GM10248 (cell line): ENCODE measurements at regions not wholly inside any gene's neighbourhood (a gene's known extent, or its start where the extent isn't known, plus 50 kb on each side); places are given as distances from the start of the nearest gene placed in this dataset.

Experiments used
- CTCF ChIA-PET: fragments of 300-600 bp; sonication (Branson Sonifier 250); formaldehyde crosslinking; extraction: SDS; loops from one replicate; lab custom pipeline; 2021; ENCODE audit warnings: antibody characterized with exemption; lab: Yijun Ruan, JAX
- POLR2A ChIA-PET: fragments of 350-650 bp; sonication (Branson Sonifier 250); formaldehyde crosslinking; extraction: SDS; loops from one replicate; lab custom pipeline; 2020; ENCODE audit warnings: antibody characterized with exemption; lab: Yijun Ruan, JAX
- DNase-seq: peaks from one replicate; pipeline ENCODE4 v3.0.0; 2012; ENCODE audit errors: extremely low spot score
- TF ChIP-seq, protein P1 (sequence below): IDR thresholded peaks from 2 replicates; pipeline ENCODE4 v1.5.1; 2012; ENCODE audit warnings: mild to moderate bottlenecking, low read depth; ENCODE audit errors: extremely low read depth, missing control alignments, control extremely low read depth

DNA sequence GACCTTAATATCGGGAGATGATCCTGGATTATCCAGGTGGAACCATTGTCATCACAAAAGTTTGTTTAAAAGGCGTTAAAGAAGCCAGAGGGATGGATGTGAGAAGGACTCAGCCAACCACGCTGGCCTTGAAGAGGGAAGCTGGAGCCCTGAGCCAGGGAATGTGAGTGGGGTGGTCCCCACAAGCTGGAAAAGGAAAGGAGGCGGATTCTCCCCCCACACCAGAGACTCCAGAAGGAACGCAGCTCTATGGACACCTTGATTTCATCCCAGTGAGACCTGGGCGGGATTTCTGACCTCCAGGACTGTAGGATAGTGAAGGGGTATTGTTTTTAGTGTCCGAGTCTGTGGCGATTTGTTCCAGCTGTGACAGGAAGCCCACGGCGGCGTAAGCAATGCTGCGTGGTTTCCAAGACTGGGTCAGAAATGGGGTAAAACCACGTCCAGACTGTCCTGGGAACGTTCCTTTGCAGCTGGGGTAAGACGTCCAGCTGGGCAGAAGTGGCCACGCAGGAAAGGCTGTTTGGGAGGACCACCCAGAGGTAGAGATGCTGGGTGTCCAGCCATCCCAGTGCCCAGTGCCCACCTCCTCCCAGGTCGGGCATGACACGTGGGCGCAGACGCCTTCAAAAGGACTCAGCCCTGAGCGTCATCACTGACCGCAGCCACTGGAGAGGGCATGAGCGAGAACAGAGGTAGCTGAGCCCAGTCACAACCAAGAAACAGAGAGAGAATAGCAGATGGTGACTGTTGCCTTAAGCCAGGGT is 125.4 kb upstream of the USP29 start:
- ChIA-PET POLR2A (no interaction called here), CTCF (no interaction called here)
- TF ChIP-seq, protein P1, sequence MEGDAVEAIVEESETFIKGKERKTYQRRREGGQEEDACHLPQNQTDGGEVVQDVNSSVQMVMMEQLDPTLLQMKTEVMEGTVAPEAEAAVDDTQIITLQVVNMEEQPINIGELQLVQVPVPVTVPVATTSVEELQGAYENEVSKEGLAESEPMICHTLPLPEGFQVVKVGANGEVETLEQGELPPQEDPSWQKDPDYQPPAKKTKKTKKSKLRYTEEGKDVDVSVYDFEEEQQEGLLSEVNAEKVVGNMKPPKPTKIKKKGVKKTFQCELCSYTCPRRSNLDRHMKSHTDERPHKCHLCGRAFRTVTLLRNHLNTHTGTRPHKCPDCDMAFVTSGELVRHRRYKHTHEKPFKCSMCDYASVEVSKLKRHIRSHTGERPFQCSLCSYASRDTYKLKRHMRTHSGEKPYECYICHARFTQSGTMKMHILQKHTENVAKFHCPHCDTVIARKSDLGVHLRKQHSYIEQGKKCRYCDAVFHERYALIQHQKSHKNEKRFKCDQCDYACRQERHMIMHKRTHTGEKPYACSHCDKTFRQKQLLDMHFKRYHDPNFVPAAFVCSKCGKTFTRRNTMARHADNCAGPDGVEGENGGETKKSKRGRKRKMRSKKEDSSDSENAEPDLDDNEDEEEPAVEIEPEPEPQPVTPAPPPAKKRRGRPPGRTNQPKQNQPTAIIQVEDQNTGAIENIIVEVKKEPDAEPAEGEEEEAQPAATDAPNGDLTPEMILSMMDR = no peak
- no peak for DNase-seq

DNA sequence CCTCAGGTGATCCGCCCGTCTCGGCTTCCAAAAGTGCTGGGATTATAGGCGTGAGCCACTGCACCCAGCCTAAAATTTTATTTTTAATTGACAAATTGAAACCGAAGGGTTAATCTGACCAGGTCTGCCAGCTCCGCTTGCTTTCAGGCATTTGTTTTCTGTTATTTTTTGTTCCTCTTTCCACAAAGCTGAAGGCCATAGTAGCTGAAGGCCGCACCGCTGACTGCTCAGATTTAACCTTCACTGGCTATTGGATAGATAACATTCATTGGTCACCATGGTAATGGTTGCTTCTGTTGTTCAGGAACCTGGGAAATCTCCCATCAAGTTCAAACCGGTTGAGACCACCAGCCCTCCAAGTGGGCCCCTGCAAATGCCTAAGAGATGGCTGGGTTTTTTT is 124.5 kb upstream of the USP29 start:
- POLR2A ChIA-PET = no interaction called here
- CTCF ChIA-PET = no interaction called here
- TF ChIP-seq, protein P1 = no peak
- no peak for DNase-seq

DNA sequence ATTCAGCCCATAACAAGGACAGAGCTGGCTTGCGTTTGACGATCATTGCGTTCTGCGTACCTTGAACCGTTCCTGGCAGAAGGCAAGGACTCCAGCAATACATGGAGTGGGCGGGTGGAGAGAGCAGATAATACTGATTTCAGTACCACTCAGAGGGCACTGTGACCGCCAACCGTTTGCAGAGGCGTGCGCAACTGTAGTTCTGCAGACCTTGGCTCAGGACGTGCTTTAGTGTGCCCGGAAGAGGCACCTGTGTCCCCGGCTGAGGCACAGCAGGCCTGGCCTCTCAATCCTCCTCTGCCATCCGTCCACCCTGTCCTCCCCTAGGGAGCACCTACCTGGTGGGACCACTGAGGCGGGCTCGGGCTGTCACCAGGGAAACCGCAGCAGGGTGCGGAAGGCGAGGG is 117.6 kb upstream of the USP29 start:
- POLR2A ChIA-PET = no interaction called here
- CTCF ChIA-PET = no interaction called here
- TF ChIP-seq, protein P1 = no peak
- DNase-seq = no peak

DNA sequence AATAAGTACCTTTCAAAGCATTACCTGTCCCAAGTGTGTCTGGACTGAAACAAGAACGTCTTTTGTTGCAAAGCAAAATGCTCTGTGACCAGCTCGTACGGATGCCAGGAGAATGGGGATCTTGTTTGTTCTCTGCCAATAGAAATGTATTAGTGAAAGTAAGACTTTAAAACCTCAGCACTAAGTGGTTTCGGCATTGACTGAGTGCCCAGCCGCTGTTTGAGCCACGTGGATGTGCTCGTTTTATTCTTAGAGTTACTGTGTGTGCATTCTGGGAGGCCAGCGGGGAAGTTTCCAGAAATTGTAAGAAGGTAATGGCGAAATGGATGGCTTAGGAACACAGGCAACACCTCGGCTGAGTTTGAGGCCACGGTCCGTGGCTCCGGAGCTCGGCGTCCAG is 117.1 kb upstream of the USP29 start:
- ChIA-PET POLR2A (no interaction called here), CTCF (no interaction called here)
- DNase-seq = no peak
- TF ChIP-seq, protein P1 = no peak

DNA sequence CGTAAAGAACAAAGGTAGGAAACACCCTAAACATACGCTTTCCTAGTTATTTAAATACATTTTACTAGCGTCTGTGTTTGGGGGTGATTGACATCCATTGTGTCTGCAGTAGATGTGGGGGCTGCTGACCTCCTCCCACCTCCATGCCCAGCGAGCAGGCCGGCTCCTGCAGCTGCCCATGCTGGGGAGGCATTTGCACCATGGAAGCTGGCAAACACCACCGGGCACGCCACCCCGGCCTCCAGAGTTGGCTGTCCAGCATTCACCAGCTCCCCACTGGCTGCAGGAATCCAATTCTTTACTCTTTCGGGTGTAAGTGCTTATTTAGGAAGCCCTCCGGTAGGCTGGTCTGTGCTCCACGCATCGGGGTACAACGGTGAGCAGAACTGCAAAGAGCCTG is 115.4 kb upstream of the USP29 start:
- ChIA-PET POLR2A (no interaction called here), CTCF (no interaction called here)
- TF ChIP-seq, protein P1 = no peak
- no peak for DNase-seq

DNA sequence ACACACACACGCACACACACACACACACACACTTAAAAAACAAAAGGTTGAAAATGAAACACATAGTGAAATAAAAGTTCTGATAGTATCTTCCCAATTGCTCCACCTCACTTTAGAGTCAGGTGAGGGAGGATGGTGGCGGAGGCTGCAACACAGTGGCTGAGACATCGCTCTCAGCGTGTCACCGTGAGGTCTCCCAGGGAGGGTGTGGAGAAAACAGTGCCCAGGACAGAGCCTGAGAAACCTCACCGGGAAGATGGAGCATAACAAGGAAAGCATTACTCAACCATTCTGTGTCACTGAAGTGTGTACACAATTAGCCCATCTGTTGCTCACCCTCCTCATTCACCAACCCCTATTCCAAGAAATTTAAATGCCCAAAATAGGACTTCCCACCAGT is 111.4 kb upstream of the USP29 start:
- DNase-seq = no peak
- TF ChIP-seq, protein P1 = no peak
- ChIA-PET POLR2A (no interaction called here), CTCF (no interaction called here)
